ENCODE measurements at regions not wholly inside any gene's neighbourhood (a gene's known extent, or its start where the extent isn't known, plus 50 kb on each side); places are given as distances from the start of the nearest gene placed in this dataset.
A peak's percentile ranks its signal among the peaks of the same experiment; 100 is the strongest.
"Not testable (repeated sequence)": the region's sequence is repeated elsewhere in the genome, so short reads cannot be mapped to it uniquely, and the experiment has no call there.

DNA sequence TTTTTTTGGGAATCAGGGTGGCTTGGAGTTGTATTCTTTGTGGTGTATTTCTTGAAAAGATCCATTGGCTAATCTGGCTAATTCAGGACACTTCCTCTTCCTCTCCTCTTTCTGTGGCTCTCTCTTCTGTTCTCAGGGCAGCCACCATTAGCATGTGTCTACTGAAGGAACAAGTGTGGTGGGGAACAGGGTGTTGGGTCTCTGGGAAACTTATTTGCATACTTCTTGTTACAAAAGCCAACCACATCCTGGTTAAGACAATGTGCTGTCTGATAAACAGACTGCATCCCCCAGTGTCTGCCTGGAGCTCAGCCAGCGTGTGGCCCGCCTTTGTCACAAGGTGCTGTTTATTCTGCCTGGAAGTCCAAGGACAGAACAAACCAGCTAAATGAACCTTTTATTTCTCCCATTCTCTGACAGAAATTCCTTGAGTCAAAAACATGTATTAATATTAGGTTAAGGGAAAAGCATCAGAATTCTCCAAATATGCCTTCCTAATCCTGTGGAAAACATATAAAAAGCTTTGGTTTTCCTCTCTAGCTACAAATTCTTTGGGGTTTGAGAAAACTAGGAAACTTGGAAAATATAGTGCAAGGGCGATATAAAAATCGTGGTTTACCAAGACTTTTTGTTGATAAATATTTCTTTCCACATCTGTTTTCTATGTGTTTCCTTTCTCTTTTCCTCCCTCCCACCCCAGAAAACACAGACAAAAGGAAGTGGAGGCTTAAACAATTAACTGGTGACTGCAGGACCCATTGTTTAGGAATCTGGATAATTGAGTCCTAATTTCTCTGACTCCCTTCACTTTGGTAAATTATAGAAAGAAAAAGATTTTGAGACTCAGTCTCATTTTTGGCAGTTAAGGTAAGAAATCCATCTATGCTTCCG lies 203.6 kb downstream of the SPRY1 start:
- H3K36me3 ChIP-seq (ENCODE audit: control insufficient read depth, insufficient read depth, low read length): no peaks in the 10 kb centered on the region
- H3K27ac ChIP-seq (ENCODE audit: low read length): peak overlapping the region; percentile 95
- DNase-seq: peak; percentile 86 to 95
- no peaks in the 10 kb centered on the region for H3K27me3 ChIP-seq (ENCODE audit: control insufficient read depth, insufficient read depth, low read length)
- no peaks in the 10 kb centered on the region for H3K9me3 ChIP-seq (ENCODE audit: control insufficient read depth, low read depth, low read length)
- no peak overlapping the region for H3K4me3 ChIP-seq (ENCODE audit: low read length)
- peaks cover 45% of the 10 kb centered on the region for H3K4me1 ChIP-seq (ENCODE audit: control insufficient read depth, insufficient read depth, low read length)
- WGBS (ENCODE audit: insufficient coverage, low lambda C conversion rate): 48% methylated on average over 3 of the region's 5 CpGs

DNA sequence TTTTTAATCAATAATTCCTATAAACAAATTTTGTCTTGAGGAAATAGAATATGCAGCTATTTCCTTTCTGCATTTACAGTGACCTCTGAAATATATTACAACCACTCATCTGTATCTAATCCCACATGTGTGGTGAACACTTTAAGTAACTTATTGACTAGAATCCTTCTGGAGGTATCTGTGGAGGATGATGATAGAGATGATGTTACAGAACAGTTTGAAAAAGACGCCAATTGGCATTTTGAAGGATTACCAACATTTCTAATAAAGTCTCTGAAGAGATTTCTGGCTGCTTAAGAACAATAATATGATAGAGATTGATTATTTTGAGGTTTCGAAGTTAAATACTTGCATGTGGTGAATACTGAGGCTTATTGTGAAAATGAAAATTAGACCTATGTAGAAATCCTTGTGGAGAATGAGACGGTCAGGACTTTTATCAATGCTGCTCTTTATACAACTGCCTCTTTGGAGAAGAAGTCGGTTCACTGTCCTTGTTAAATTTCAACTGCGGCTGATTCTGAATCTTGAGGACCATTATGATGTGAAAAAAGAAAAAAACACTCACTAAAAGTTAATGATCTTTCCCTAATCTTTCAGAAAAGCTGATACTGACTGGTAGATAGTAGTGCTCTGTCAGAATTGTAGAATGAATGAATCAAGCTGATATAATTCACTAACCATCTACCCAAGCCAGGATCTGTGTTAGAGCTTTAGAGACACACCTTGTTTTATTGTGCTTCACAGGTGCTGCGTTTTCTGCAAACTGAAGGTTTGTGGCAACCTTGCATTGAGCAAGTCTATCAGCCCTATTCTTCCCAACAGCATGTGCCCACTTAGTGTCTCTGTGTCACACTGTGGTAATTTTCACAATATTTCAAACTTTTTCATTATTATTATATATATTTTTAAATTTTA lies 204.7 kb downstream of the SPRY1 start:
- Histone ChIP-seq H3K27me3 (ENCODE audit: control insufficient read depth, insufficient read depth, low read length) (no peaks in the 10 kb centered on the region), H3K9me3 (ENCODE audit: control insufficient read depth, low read depth, low read length) (no peaks in the 10 kb centered on the region), H3K36me3 (ENCODE audit: control insufficient read depth, insufficient read depth, low read length) (no peaks in the 10 kb centered on the region), H3K4me1 (ENCODE audit: control insufficient read depth, insufficient read depth, low read length) (peaks cover 45% of the 10 kb centered on the region), H3K27ac (ENCODE audit: low read length) (peak overlapping the region; percentile 95), H3K4me3 (ENCODE audit: low read length) (no peak overlapping the region)
- DNase-seq: peak in 1 of 2 donors; percentile 83
- WGBS (ENCODE audit: insufficient coverage, low lambda C conversion rate): 20% methylated on average over 1 of the region's 6 CpGs

DNA sequence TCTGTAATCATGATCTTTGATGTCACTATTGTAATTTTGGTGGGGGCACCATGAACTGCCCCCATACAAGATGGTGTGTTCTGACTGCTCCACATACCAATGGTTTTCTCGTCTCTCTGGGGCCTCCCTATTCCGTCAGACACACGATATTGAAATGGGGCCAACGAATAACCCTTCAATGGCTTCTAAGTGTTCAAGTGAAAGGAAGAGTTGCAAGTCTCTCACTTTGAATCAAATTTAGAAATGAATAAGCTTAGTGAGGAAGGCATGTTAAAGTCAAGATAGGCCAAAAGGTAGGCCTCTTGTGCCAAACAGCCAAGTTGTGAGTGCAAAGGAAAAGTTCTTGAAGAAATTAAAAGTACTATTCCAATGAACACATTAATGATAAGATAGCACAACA lies 205.4 kb downstream of the SPRY1 start:
- no peaks in the 10 kb centered on the region for H3K9me3 ChIP-seq (ENCODE audit: control insufficient read depth, low read depth, low read length)
- no CpG with 5 or more reads among the region's 4 CpGs for WGBS (ENCODE audit: insufficient coverage, low lambda C conversion rate)
- H3K27me3 ChIP-seq (ENCODE audit: control insufficient read depth, insufficient read depth, low read length): no peaks in the 10 kb centered on the region
- H3K4me1 ChIP-seq (ENCODE audit: control insufficient read depth, insufficient read depth, low read length): peaks cover 45% of the 10 kb centered on the region
- H3K36me3 ChIP-seq (ENCODE audit: control insufficient read depth, insufficient read depth, low read length): no peaks in the 10 kb centered on the region
- H3K4me3 ChIP-seq (ENCODE audit: low read length): no peak overlapping the region
- H3K27ac ChIP-seq (ENCODE audit: low read length): peak overlapping the region; percentile 95
- no peak for DNase-seq

DNA sequence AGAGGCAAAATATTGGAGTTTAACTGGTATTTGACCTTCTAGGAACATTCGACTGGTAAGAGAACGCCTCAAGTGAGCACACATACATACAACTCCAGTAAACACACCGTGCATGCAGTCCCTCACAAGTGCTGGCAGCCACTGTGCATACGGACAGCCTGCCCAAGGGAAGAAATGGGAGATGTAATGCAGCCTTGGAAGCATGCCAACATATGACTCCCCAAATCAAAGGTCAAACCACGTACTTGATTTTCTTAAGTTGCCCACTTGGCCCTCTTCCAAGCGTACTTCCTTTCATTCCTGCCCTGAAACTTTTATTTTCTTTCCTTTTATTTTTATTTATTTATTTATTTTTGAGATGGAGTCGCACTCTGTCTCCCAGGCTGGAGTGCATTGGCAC lies 206.6 kb downstream of the SPRY1 start:
- Histone ChIP-seq H3K4me1 (ENCODE audit: control insufficient read depth, insufficient read depth, low read length) (peaks cover 45% of the 10 kb centered on the region), H3K9me3 (ENCODE audit: control insufficient read depth, low read depth, low read length) (no peaks in the 10 kb centered on the region), H3K27me3 (ENCODE audit: control insufficient read depth, insufficient read depth, low read length) (no peaks in the 10 kb centered on the region), H3K27ac (ENCODE audit: low read length) (peak overlapping the region; percentile 95), H3K36me3 (ENCODE audit: control insufficient read depth, insufficient read depth, low read length) (no peaks in the 10 kb centered on the region), H3K4me3 (ENCODE audit: low read length) (no peak overlapping the region)
- peak; percentile 91 to 96 for DNase-seq
- 8% methylated on average over 2 of the region's 7 CpGs for WGBS (ENCODE audit: insufficient coverage, low lambda C conversion rate)

DNA sequence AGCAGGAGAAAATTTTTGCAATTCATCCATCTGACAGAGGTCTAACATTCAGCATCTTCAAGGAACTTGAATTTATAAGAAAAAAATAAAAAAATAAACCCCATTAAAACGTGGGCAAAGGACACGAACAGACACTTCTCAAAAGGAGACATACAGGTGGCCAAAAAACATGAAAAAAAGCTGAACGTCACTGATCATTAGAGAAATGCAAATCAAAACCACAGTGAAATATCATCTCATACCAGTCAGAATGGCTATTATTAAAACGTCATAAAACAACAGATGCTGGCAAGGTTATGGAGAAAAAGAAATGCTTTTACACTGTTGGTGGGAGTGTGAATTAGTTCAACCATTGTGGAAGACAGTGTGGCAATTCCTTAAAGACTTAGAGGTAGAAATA lies 209.2 kb downstream of the SPRY1 start:
- WGBS (ENCODE audit: insufficient coverage, low lambda C conversion rate): 93% methylated on average over 4 of the region's 4 CpGs
- DNase-seq; H3K27ac ChIP-seq (ENCODE audit: low read length): not testable (repeated sequence)

DNA sequence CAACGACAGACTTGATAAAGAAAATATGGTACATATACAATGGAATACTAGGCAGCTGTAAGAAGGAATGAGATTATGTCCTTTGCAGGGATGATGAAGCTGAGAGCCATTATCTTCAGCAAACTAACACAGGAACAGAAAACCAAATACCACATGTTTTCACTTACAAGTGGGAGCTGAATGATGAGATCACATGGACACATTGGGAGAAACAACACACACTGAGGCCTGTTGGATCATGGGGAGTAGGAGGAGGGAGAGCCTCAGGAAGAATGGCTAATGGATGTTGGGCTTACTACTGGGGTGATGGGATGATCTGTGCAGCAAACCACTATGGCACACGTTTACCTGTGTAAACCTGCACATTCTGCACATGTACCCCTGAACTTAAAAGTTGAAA lies 209.7 kb downstream of the SPRY1 start:
- Histone ChIP-seq H3K36me3 (ENCODE audit: control insufficient read depth, insufficient read depth, low read length) (no peaks in the 10 kb centered on the region), H3K4me1 (ENCODE audit: control insufficient read depth, insufficient read depth, low read length) (peaks cover 22% of the 10 kb centered on the region), H3K27me3 (ENCODE audit: control insufficient read depth, insufficient read depth, low read length) (no peaks in the 10 kb centered on the region), H3K4me3 (ENCODE audit: low read length) (no peak overlapping the region), H3K9me3 (ENCODE audit: control insufficient read depth, low read depth, low read length) (no peaks in the 10 kb centered on the region), H3K27ac (ENCODE audit: low read length) (no peak overlapping the region)
- WGBS (ENCODE audit: insufficient coverage, low lambda C conversion rate): 100% methylated on average over 1 of the region's 2 CpGs
- DNase-seq: no peak

More for the DNA sequence above, 209.2 kb downstream of the SPRY1 start:
- H3K36me3 ChIP-seq (ENCODE audit: control insufficient read depth, insufficient read depth, low read length); H3K27me3 ChIP-seq (ENCODE audit: control insufficient read depth, insufficient read depth, low read length); H3K9me3 ChIP-seq (ENCODE audit: control insufficient read depth, low read depth, low read length); H3K4me3 ChIP-seq (ENCODE audit: low read length): not testable (repeated sequence)
- peaks cover 22% of the 10 kb centered on the region for H3K4me1 ChIP-seq (ENCODE audit: control insufficient read depth, insufficient read depth, low read length)

DNA sequence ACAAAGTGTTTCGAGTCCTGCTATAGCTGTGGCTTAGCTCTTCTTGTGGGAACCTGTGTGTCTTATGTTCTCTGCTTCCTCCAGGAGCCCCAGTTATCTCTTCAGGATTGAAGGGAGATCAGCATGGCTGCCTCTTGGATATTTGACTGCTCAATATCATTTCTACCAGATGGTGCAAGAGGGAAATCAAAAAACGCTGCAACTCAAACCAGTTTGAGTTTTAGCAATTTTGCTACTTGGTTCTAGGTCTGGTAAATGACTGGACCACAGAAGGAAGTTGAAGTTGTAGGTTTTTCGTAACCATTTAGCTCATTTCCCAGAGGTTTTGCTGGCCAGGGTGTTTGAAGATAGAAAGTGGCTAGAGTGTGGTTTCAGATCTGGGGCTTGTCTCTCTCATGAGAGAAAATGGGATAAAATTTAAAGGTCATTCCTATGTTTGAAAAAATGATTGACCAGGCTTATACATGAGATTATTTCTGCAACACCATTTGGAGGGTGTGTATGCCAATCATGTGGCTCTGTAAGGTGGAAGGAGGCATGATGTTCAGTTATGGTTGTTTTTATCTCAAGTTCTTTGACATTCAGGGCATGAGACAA lies 210.4 kb downstream of the SPRY1 start:
- no peak for DNase-seq
- WGBS (ENCODE audit: insufficient coverage, low lambda C conversion rate): no CpG with 5 or more reads among the region's 3 CpGs
- no peaks in the 10 kb centered on the region for H3K9me3 ChIP-seq (ENCODE audit: control insufficient read depth, low read depth, low read length)

DNA sequence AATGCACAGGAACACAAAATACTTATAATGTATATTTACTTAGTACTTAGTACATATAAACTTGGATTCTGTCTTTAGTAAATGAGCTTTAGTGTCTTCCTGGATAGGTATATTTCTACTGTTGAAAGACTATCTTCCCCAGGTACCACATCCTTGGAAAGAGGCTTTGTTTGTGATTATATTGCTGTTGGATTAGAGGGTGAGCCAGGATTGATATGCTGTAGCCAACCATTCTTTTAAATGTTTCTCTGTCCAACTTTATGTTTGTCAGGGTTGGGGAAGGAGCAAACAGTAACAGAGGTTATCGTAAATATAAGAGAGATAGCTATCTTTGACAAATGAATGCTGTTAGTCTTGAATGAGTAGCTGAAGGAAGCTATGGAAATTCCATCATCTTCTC lies 213.2 kb downstream of the SPRY1 start:
- no CpG with 5 or more reads among the region's 1 CpG for WGBS (ENCODE audit: insufficient coverage, low lambda C conversion rate)
- Histone ChIP-seq H3K4me1 (ENCODE audit: control insufficient read depth, insufficient read depth, low read length) (no peaks in the 10 kb centered on the region), H3K9me3 (ENCODE audit: control insufficient read depth, low read depth, low read length) (no peaks in the 10 kb centered on the region), H3K36me3 (ENCODE audit: control insufficient read depth, insufficient read depth, low read length) (no peaks in the 10 kb centered on the region), H3K27me3 (ENCODE audit: control insufficient read depth, insufficient read depth, low read length) (no peaks in the 10 kb centered on the region), H3K4me3 (ENCODE audit: low read length) (no peak overlapping the region), H3K27ac (ENCODE audit: low read length) (no peak overlapping the region)
- no peak for DNase-seq

More for the DNA sequence above, 210.4 kb downstream of the SPRY1 start:
- Histone ChIP-seq H3K36me3 (ENCODE audit: control insufficient read depth, insufficient read depth, low read length) (no peaks in the 10 kb centered on the region), H3K4me1 (ENCODE audit: control insufficient read depth, insufficient read depth, low read length) (peaks cover 18% of the 10 kb centered on the region), H3K27ac (ENCODE audit: low read length) (no peak overlapping the region), H3K27me3 (ENCODE audit: control insufficient read depth, insufficient read depth, low read length) (no peaks in the 10 kb centered on the region), H3K4me3 (ENCODE audit: low read length) (no peak overlapping the region)

DNA sequence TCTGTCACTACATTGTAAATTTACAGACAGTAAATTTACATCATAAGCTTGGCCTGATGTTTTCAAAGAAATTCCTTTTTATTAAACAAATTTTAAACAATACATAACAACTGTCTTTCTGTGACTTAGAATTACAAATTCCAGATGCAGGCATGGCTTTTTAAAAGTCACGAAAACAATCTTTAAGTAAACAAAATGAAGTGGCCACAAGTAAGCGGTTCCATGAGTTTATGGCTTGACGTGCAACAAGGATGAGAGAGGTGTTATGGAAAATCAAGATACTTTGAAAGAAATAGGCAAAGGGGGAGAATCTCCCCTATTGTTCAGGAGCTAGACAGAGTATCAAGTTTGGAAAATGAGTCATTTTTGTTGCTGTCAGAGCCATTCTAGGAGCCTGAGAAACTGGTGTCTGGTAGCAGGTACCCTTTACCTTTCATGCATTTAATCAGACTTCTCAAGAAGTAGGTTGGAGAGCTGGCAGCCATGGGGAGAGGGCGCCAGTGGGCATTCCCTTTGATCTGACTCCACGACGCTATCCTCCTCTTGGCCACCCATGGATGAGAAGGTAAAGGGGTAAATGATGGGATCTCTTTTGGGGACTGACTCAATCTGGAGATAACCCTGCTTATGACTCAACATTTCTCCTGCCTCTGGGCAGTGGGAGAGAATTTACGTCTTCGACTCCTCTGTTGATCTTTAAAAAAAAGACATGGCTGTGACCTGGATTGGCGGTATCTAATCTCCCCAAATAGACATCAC lies 217.2 kb downstream of the SPRY1 start:
- DNase-seq: no peak
- 85% methylated on average over 3 of the region's 9 CpGs for WGBS (ENCODE audit: insufficient coverage, low lambda C conversion rate)
- Histone ChIP-seq H3K27me3 (ENCODE audit: control insufficient read depth, insufficient read depth, low read length) (no peaks in the 10 kb centered on the region), H3K9me3 (ENCODE audit: control insufficient read depth, low read depth, low read length) (no peaks in the 10 kb centered on the region), H3K4me3 (ENCODE audit: low read length) (no peak overlapping the region), H3K27ac (ENCODE audit: low read length) (no peak overlapping the region), H3K4me1 (ENCODE audit: control insufficient read depth, insufficient read depth, low read length) (no peaks in the 10 kb centered on the region), H3K36me3 (ENCODE audit: control insufficient read depth, insufficient read depth, low read length) (no peaks in the 10 kb centered on the region)

Data from large intestine (tissue), 3 donors.